Osteoblast (primary cell): ENCODE measurements at regions not wholly inside any gene's neighbourhood (a gene's known extent, or its start where the extent isn't known, plus 50 kb on each side); places are given as distances from the start of the nearest gene placed in this dataset.

Experiments
- DNase-seq: peaks from one replicate; pipeline ENCODE4 v3.0.0; 2011; ENCODE audit warnings: low spot score, mixed read lengths; ENCODE audit not compliant: insufficient read length; ENCODE audit errors: missing footprints
- H2AFZ ChIP-seq: 2 replicates; pipeline ENCODE4 v1.6.0; 2011; ENCODE audit warnings: mild to moderate bottlenecking, low read length
- H3K27ac ChIP-seq: 2 replicates; pipeline ENCODE4 v1.5.1; 2011; ENCODE audit warnings: mild to moderate bottlenecking, low read depth, low read length, moderate library complexity
- H3K27me3 ChIP-seq: 2 replicates; pipeline ENCODE4 v1.6.0; 2012; ENCODE audit warnings: mild to moderate bottlenecking, control low read depth, inconsistent platforms, low read length, moderate library complexity; ENCODE audit not compliant: insufficient read depth
- H3K36me3 ChIP-seq: 2 replicates; pipeline ENCODE4 v1.5.1; 2011; ENCODE audit warnings: mild to moderate bottlenecking, low read length, control low read depth, moderate library complexity; ENCODE audit not compliant: insufficient read depth
- H3K4me1 ChIP-seq: 2 replicates; pipeline ENCODE4 v1.5.1; 2011; ENCODE audit warnings: mild to moderate bottlenecking, low read length, control low read depth, moderate library complexity; ENCODE audit not compliant: insufficient read depth
- H3K4me2 ChIP-seq: 2 replicates; pipeline ENCODE4 v1.6.0; 2011; ENCODE audit warnings: mild to moderate bottlenecking, low read length; ENCODE audit not compliant: insufficient read depth
- H3K4me3 ChIP-seq: fragments of 200-600 bp; sonication (generic); 3 replicates; pipeline ENCODE4 v1.5.1; 2012; ENCODE audit warnings: mild to moderate bottlenecking, low read length, inconsistent platforms; ENCODE audit not compliant: insufficient read depth
- H3K79me2 ChIP-seq: 2 replicates; pipeline ENCODE4 v1.6.0; 2012; ENCODE audit warnings: mild to moderate bottlenecking, low read length, control low read depth, inconsistent platforms; ENCODE audit not compliant: insufficient read depth
- H3K9me3 ChIP-seq: 2 replicates; pipeline ENCODE4 v1.5.1; 2011; ENCODE audit warnings: low read depth, low read length, control low read depth
- H4K20me1 ChIP-seq: 2 replicates; pipeline ENCODE4 v1.6.0; 2012; ENCODE audit warnings: mild to moderate bottlenecking, low read length, control low read depth; ENCODE audit not compliant: insufficient read depth
- CTCF ChIP-seq: IDR thresholded peaks from 2 replicates; pipeline ENCODE4 v1.5.1; 2011; ENCODE audit warnings: mild to moderate bottlenecking, low read depth, low read length, moderate library complexity; ENCODE audit errors: extremely low read depth

- no peak overlapping the region for H3K4me3 ChIP-seq
- no peaks in the 10 kb centered on the region for H3K36me3 ChIP-seq
- no peaks in the 10 kb centered on the region for H3K9me3 ChIP-seq
- H3K27ac ChIP-seq = no peak overlapping the region
- no peak for TF ChIP-seq CTCF
- H3K27me3 ChIP-seq = no peaks in the 10 kb centered on the region
- no peaks in the 10 kb centered on the region for H3K4me1 ChIP-seq
- no peak for DNase-seq
- no peak overlapping the region for H3K4me2 ChIP-seq
- no peak overlapping the region for H2AFZ ChIP-seq
- no peaks in the 10 kb centered on the region for H4K20me1 ChIP-seq
- H3K79me2 ChIP-seq = no peaks in the 10 kb centered on the region
These were observed 134.6 kb downstream of the BTG1 start for GRCh38 chr12:92010853-92011701.

- no peaks in the 10 kb centered on the region for H4K20me1 ChIP-seq
- no peaks in the 10 kb centered on the region for H3K4me1 ChIP-seq
- H3K36me3 ChIP-seq = no peaks in the 10 kb centered on the region
- H3K4me2 ChIP-seq = no peak overlapping the region
- no peak overlapping the region for H3K27ac ChIP-seq
- no peaks in the 10 kb centered on the region for H3K27me3 ChIP-seq
- TF ChIP-seq CTCF = no peak
- H3K4me3 ChIP-seq = no peak overlapping the region
- H2AFZ ChIP-seq = no peak overlapping the region
- H3K79me2 ChIP-seq = no peaks in the 10 kb centered on the region
- H3K9me3 ChIP-seq = no peaks in the 10 kb centered on the region
- no peak for DNase-seq
These were observed 135.3 kb downstream of the BTG1 start for GRCh38 chr12:92010368-92010767.

GRCh38 chr12:92008345-92008744 lies 137.3 kb downstream of the BTG1 start:
- Histone ChIP-seq H4K20me1 (no peaks in the 10 kb centered on the region), H3K4me1 (no peaks in the 10 kb centered on the region), H2AFZ (no peak overlapping the region), H3K4me3 (no peak overlapping the region), H3K36me3 (no peaks in the 10 kb centered on the region), H3K27me3 (no peaks in the 10 kb centered on the region), H3K9me3 (no peaks in the 10 kb centered on the region), H3K4me2 (no peak overlapping the region), H3K79me2 (no peaks in the 10 kb centered on the region), H3K27ac (no peak overlapping the region)
- TF ChIP-seq CTCF = no peak
- DNase-seq = no peak

GRCh38 chr12:92007787-92008186 lies 137.9 kb downstream of the BTG1 start:
- no peaks in the 10 kb centered on the region for H3K27me3 ChIP-seq
- H2AFZ ChIP-seq = no peak overlapping the region
- no peak for DNase-seq
- H3K4me1 ChIP-seq = no peaks in the 10 kb centered on the region
- TF ChIP-seq CTCF = no peak
- no peaks in the 10 kb centered on the region for H3K79me2 ChIP-seq
- no peaks in the 10 kb centered on the region for H3K36me3 ChIP-seq
- no peaks in the 10 kb centered on the region for H3K9me3 ChIP-seq
- H3K4me3 ChIP-seq = no peak overlapping the region
- no peaks in the 10 kb centered on the region for H4K20me1 ChIP-seq
- H3K4me2 ChIP-seq = no peak overlapping the region
- no peak overlapping the region for H3K27ac ChIP-seq
